Liver (tissue), 8 donors: ENCODE measurements at regions not wholly inside any gene's neighbourhood (a gene's known extent, or its start where the extent isn't known, plus 50 kb on each side); places are given as distances from the start of the nearest gene placed in this dataset.

Experiments used
- DNase-seq: peaks from one replicate; pipeline ENCODE4 v3.0.0-alpha.2; 2017; ENCODE audit warnings: low spot score
- H3K27ac ChIP-seq, 2 donors: one replicate each; pipeline ENCODE4 v1.7.0; 2013; ENCODE audit warnings: inconsistent platforms in 2 of 2, low read length in 2 of 2, control low read depth in 1 of 2, low read depth in 1 of 2, mild to moderate bottlenecking in 1 of 2
- H3K27me3 ChIP-seq, 4 donors: one replicate each; pipeline versions ENCODE4 v1.6.1 to v1.7.0; 2013; ENCODE audit warnings: low read length in 3 of 4, inconsistent platforms in 1 of 4, mild to moderate bottlenecking in 1 of 4, moderate library complexity in 1 of 4; ENCODE audit not compliant: control insufficient read depth in 4 of 4, insufficient read depth in 4 of 4
- H3K36me3 ChIP-seq, 4 donors: one replicate each; pipeline versions ENCODE4 v1.6.1 to v1.7.0; 2013; ENCODE audit warnings: low read length in 3 of 4, mild to moderate bottlenecking in 3 of 4, low read depth in 1 of 4, moderate library complexity in 1 of 4; ENCODE audit not compliant: control insufficient read depth in 4 of 4, insufficient read depth in 3 of 4
- H3K4me1 ChIP-seq, 4 donors: one replicate each; pipeline versions ENCODE4 v1.6.1 to v1.7.0; 2013; ENCODE audit warnings: low read length in 3 of 4, mild to moderate bottlenecking in 3 of 4, moderate library complexity in 1 of 4; ENCODE audit not compliant: control insufficient read depth in 4 of 4, insufficient read depth in 4 of 4
- H3K4me3 ChIP-seq, 3 donors: one replicate each; pipeline versions ENCODE4 v1.6.1 to v1.7.0; 2013; ENCODE audit warnings: low read length in 3 of 3, control low read depth in 1 of 3, low read depth in 1 of 3, mild to moderate bottlenecking in 1 of 3
- H3K9ac ChIP-seq, 2 donors: one replicate each; pipeline ENCODE4 v1.7.0; 2013; ENCODE audit warnings: low read length in 2 of 2, mild to moderate bottlenecking in 2 of 2, moderate library complexity in 2 of 2, control low read depth in 1 of 2, low read depth in 1 of 2
- H3K9me3 ChIP-seq, 4 donors: one replicate each; pipeline versions ENCODE4 v1.6.1 to v1.7.0; 2013; ENCODE audit warnings: low read length in 3 of 4; ENCODE audit not compliant: control insufficient read depth in 4 of 4
- CTCF ChIP-seq: fragments of 150-350 bp; IDR thresholded peaks from 2 replicates; pipeline ENCODE4 v1.5.1; 2017; ENCODE audit warnings: improper control_type of control experiment, low read depth, low read length; ENCODE audit not compliant: missing input control
- EGR1 ChIP-seq, 2 donors: IDR thresholded peaks; 2 replicates each; pipeline ENCODE4 v1.6.1; 2016 to 2018; ENCODE audit warnings: antibody characterized with exemption in 2 of 2, low read depth in 2 of 2
- FOXA1 ChIP-seq: IDR thresholded peaks from 2 replicates; pipeline ENCODE4 v1.6.1; 2016; ENCODE audit warnings: antibody characterized with exemption
- FOXA2 ChIP-seq: IDR thresholded peaks from 2 replicates; pipeline ENCODE4 v1.6.1; 2016; ENCODE audit warnings: antibody characterized with exemption
- GABPA ChIP-seq, 2 donors: IDR thresholded peaks in 1 of 2; conservative IDR thresholded peaks in 1 of 2; 2 replicates each; pipeline ENCODE4 v1.6.1; 2016; ENCODE audit warnings: antibody characterized with exemption in 2 of 2, mild to moderate bottlenecking in 1 of 2, moderate library complexity in 1 of 2
- HNF4A ChIP-seq, 2 donors: conservative IDR thresholded peaks; 2 replicates each; pipeline ENCODE4 v1.6.1; 2016; ENCODE audit warnings: antibody characterized with exemption in 2 of 2, mild to moderate bottlenecking in 2 of 2
- HNF4G ChIP-seq: IDR thresholded peaks from 2 replicates; pipeline ENCODE4 v1.6.1; 2016; ENCODE audit warnings: antibody characterized with exemption
- JUND ChIP-seq, 2 donors: IDR thresholded peaks; 2 replicates each; pipeline ENCODE4 v1.6.1; 2016; ENCODE audit warnings: antibody characterized with exemption in 2 of 2
- NR2F2 ChIP-seq: IDR thresholded peaks from 2 replicates; pipeline ENCODE4 v1.6.1; 2016; ENCODE audit warnings: antibody characterized with exemption
- RAD21 ChIP-seq, 2 donors: IDR thresholded peaks; 2 replicates each; pipeline ENCODE4 v1.6.1; 2016; ENCODE audit warnings: antibody characterized with exemption in 2 of 2, mild to moderate bottlenecking in 2 of 2
- REST ChIP-seq: IDR thresholded peaks from 2 replicates; pipeline ENCODE4 v1.6.1; 2016; ENCODE audit warnings: antibody characterized with exemption, mild to moderate bottlenecking
- RXRA ChIP-seq, 2 donors: IDR thresholded peaks; 2 replicates each; pipeline ENCODE4 v1.6.1; 2017 to 2018; ENCODE audit warnings: antibody characterized with exemption in 2 of 2, mild to moderate bottlenecking in 1 of 2
- SP1 ChIP-seq: IDR thresholded peaks from 2 replicates; pipeline ENCODE4 v1.6.1; 2018; ENCODE audit warnings: antibody characterized with exemption, mild to moderate bottlenecking
- TAF1 ChIP-seq: conservative IDR thresholded peaks from 2 replicates; pipeline ENCODE4 v1.6.1; 2016; ENCODE audit warnings: antibody characterized with exemption, mild to moderate bottlenecking
- YY1 ChIP-seq: IDR thresholded peaks from 2 replicates; pipeline ENCODE4 v1.6.1; 2016; ENCODE audit warnings: antibody characterized with exemption, mild to moderate bottlenecking
- WGBS: extraction: QIAGEN DNeasy Blood & Tissue Kit; methylation state at CpG from one replicate; pipeline ENCODE4 v1.1.7; 2013; 5-methylcytosine and 5-hydroxymethylcytosine counted together
- TF ChIP-seq, protein P1 (sequence below): IDR thresholded peaks from 2 replicates; pipeline ENCODE4 v1.6.1; 2016; ENCODE audit warnings: antibody characterized with exemption
- donor health status: healthy.
- donor health status: healthy.
- donor health status: healthy.
- donor health status: healthy.
- donor health status: healthy.

DNA sequence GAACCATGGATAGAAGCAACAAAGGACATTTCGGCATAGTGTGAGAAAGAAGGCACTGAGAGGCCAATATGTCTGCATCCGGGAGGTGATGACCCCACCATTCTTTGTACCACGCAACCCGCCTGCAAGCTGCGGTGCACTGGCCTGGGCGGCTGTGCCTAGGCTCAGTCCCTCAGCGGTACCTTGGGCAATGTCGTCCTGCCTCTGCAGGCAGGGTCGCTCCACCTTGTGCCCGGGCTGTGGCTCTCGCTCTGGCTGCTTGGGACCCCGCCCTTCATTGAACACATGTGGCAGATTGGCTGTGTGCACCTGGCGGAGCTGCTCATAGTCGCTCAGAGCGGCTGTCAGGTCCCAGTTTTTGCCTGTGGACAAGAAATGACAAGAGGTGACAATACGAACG, 243.2 kb downstream of the KLF13 start:
- Histone ChIP-seq H3K9me3 (peaks cover 0 to 9% (median 0%) of the 10 kb centered on the region in 4 donors), H3K4me1 (no peaks in the 10 kb centered on the region), H3K4me3 (no peak overlapping the region), H3K27ac (no peak overlapping the region), H3K36me3 (no peaks in the 10 kb centered on the region), H3K27me3 (no peaks in the 10 kb centered on the region), H3K9ac (no peak overlapping the region)
- 92% methylated on average over 17 of the region's 17 CpGs for WGBS
- TF ChIP-seq TAF1 (no peak), REST (no peak), RXRA (IDR thresholded peaks at IDR 0.05) (no peak), NR2F2 (no peak), GABPA (IDR thresholded peaks at IDR 0.05 in 1 of 2, conservative IDR thresholded peaks at IDR 0.05 in 1 of 2) (no peak)
- TF ChIP-seq, protein P1, sequence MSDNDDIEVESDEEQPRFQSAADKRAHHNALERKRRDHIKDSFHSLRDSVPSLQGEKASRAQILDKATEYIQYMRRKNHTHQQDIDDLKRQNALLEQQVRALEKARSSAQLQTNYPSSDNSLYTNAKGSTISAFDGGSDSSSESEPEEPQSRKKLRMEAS: no peak
- DNase-seq: no peak

GRCh38 chr15:31570591-31570990, 244.0 kb downstream of the KLF13 start:
- Histone ChIP-seq H3K36me3 (no peaks in the 10 kb centered on the region), H3K27ac (no peak overlapping the region), H3K9ac (no peak overlapping the region), H3K27me3 (no peaks in the 10 kb centered on the region), H3K9me3 (peaks cover 0 to 9% (median 0%) of the 10 kb centered on the region in 4 donors), H3K4me1 (no peaks in the 10 kb centered on the region), H3K4me3 (no peak overlapping the region)
- no peak for TF ChIP-seq YY1
- no peak for TF ChIP-seq HNF4A (conservative IDR thresholded peaks at IDR 0.05)
- no peak for TF ChIP-seq JUND (IDR thresholded peaks at IDR 0.05)
- TF ChIP-seq REST: no peak
- no peak for TF ChIP-seq TAF1
- no peak for TF ChIP-seq CTCF
- no peak for TF ChIP-seq RAD21 (IDR thresholded peaks at IDR 0.05)
- no peak for TF ChIP-seq FOXA2
- no peak for TF ChIP-seq GABPA (IDR thresholded peaks at IDR 0.05 in 1 of 2, conservative IDR thresholded peaks at IDR 0.05 in 1 of 2)
- TF ChIP-seq HNF4G: no peak
- TF ChIP-seq EGR1 (IDR thresholded peaks at IDR 0.05; ENCODE audit: low read depth in 2 of 2): no peak
- no peak for TF ChIP-seq SP1
- TF ChIP-seq FOXA1: no peak
- no peak for TF ChIP-seq NR2F2
- TF ChIP-seq, protein P1: no peak
- 91% methylated on average over 11 of the region's 11 CpGs for WGBS
- no peak for DNase-seq
